GM18858 (cell line): ENCODE measurements at regions not wholly inside any gene's neighbourhood (a gene's known extent, or its start where the extent isn't known, plus 50 kb on each side); places are given as distances from the start of the nearest gene placed in this dataset.
"Not testable (repeated sequence)": the region's sequence is repeated elsewhere in the genome, so short reads cannot be mapped to it uniquely, and the experiment has no call there.

Source experiments
- ATAC-seq: cut with Tn5 transposase; IDR thresholded peaks from one replicate; pipeline ENCODE4 v1.9.1; 2021; ENCODE audit not compliant: unreplicated experiment

GRCh38 chr13:109257761-109258157 lies 528.6 kb downstream of the IRS2 start:
- ATAC-seq = not testable (repeated sequence)
